MCF 10A (cell line): ENCODE measurements at regions not wholly inside any gene's neighbourhood (a gene's known extent, or its start where the extent isn't known, plus 50 kb on each side); places are given as distances from the start of the nearest gene placed in this dataset.

Experiments used
- BruUV-seq: library from RNA; stranded (reverse); fragments of 400-500 nt; replicated peaks from 2 replicates; lab custom pipeline; 2021; lab: Mats Ljungman, UMichigan
- CTCF ChIA-PET: fragments of 300-600 bp; sonication (Branson Sonifier 250); formaldehyde crosslinking; extraction: SDS; loops from one replicate; lab custom pipeline; 2021; ENCODE audit warnings: antibody characterized with exemption, inconsistent platforms; lab: Yijun Ruan, JAX
- POLR2A ChIA-PET: fragments of 300-600, 350-650 bp; sonication (Branson Sonifier 250); formaldehyde crosslinking; extraction: SDS; loops from one replicate; lab custom pipeline; 2020; ENCODE audit warnings: antibody characterized with exemption, inconsistent platforms; lab: Yijun Ruan, JAX
- DNase-seq: peaks from one replicate; pipeline ENCODE4 v3.0.0-alpha.2; 2018; ENCODE audit not compliant: unreplicated experiment
- H3K27ac Mint-ChIP-seq: one replicate; pipeline ENCODE4 v1.8.0; 2022; ENCODE audit warnings: mild to moderate bottlenecking, low read depth, mixed read lengths; ENCODE audit not compliant: unreplicated experiment
- H3K27me3 Mint-ChIP-seq: one replicate; pipeline ENCODE4 v1.8.0; 2022; ENCODE audit warnings: mixed read lengths; ENCODE audit not compliant: insufficient read depth, unreplicated experiment
- H3K36me3 Mint-ChIP-seq: one replicate; pipeline ENCODE4 v1.8.0; 2022; ENCODE audit warnings: mild to moderate bottlenecking, moderate library complexity, mixed read lengths; ENCODE audit not compliant: insufficient read depth, unreplicated experiment
- H3K4me1 Mint-ChIP-seq: one replicate; pipeline ENCODE4 v1.8.0; 2022; ENCODE audit warnings: mixed read lengths; ENCODE audit not compliant: insufficient read depth, unreplicated experiment
- H3K4me3 Mint-ChIP-seq: one replicate; pipeline ENCODE4 v1.8.0; 2022; ENCODE audit warnings: mild to moderate bottlenecking, moderate library complexity, mixed read lengths; ENCODE audit not compliant: unreplicated experiment
- H3K9me3 Mint-ChIP-seq: one replicate; pipeline ENCODE4 v1.8.0; 2022; ENCODE audit warnings: mixed read lengths; ENCODE audit not compliant: unreplicated experiment
- CTCF ChIP-seq: fragments of 200-600 bp; IDR thresholded peaks from one replicate; pipeline ENCODE4 v1.8.0; 2022; ENCODE audit warnings: antibody characterized with exemption, mild to moderate bottlenecking; ENCODE audit not compliant: unreplicated experiment
- intact Hi-C: fragments of 100-400 bp; cut with micrococcal nuclease; formaldehyde crosslinking; loops from 2 replicates; pipeline ENCODE4 v1.14.1; 2022

DNA sequence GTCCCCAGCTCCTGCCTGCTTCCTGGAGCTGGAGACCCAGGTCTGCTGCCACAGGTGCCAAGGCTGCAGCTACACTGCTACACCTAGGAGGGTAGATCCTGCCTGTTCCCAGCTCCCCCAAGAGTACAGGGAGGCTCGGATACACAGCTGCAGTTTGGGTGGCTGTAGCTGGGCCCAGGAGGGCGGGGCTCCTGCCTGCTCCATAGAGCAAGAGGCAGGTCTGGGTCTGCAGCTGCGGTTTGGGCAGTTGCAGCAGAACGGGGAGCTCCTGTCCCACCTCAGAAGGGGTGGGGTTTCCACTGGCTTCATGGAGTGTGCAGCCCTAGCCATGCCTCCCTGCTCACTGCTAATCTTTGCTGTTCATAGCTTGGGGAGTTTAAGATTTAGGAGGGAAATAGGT is 199.0 kb downstream of the NUFIP1 start:
- peaks cover 5% of the 10 kb centered on the region for H3K4me1 Mint-ChIP-seq
- H3K36me3 Mint-ChIP-seq: no peaks in the 10 kb centered on the region
- DNase-seq: peak; percentile 7
- H3K4me3 Mint-ChIP-seq: no peak overlapping the region
- H3K27ac Mint-ChIP-seq: no peak overlapping the region
- ChIA-PET CTCF (interaction anchor here (0.6 kb wide), 1 partner anchor 153 kb away, joined by 5 read pairs; no protein-coding TSS in a partner anchor), POLR2A (interaction anchor here (1.1 to 1.3 kb wide), 2 partner anchors 12 to 31 kb away, joined by 3 to 4 read pairs; no protein-coding TSS in a partner anchor)
- H3K9me3 Mint-ChIP-seq: no peaks in the 10 kb centered on the region
- no TSS peak for BruUV-seq
- TF ChIP-seq CTCF: no peak
- intact Hi-C loops: no loop called here
- no peaks in the 10 kb centered on the region for H3K27me3 Mint-ChIP-seq

GRCh38 chr13:44787617-44788016 is 201.7 kb downstream of the NUFIP1 start:
- H3K27me3 Mint-ChIP-seq: no peaks in the 10 kb centered on the region
- no peak for TF ChIP-seq CTCF
- no peak overlapping the region for H3K27ac Mint-ChIP-seq
- H3K9me3 Mint-ChIP-seq: no peaks in the 10 kb centered on the region
- intact Hi-C loops: no loop called here
- no peak overlapping the region for H3K4me3 Mint-ChIP-seq
- H3K36me3 Mint-ChIP-seq: no peaks in the 10 kb centered on the region
- peaks cover 5% of the 10 kb centered on the region for H3K4me1 Mint-ChIP-seq
- CTCF ChIA-PET: no interaction called here
- no TSS peak for BruUV-seq
- POLR2A ChIA-PET: no interaction called here
- no peak for DNase-seq

- POLR2A ChIA-PET: interaction anchor here (0.6 kb wide), 1 partner anchor 45 kb away, joined by 3 read pairs; no protein-coding TSS in a partner anchor
- no peaks in the 10 kb centered on the region for H3K36me3 Mint-ChIP-seq
- no peak for TF ChIP-seq CTCF
- H3K27me3 Mint-ChIP-seq: no peaks in the 10 kb centered on the region
- intact Hi-C loops: no loop called here
- no peaks in the 10 kb centered on the region for H3K9me3 Mint-ChIP-seq
- no peak overlapping the region for H3K4me3 Mint-ChIP-seq
- no TSS peak for BruUV-seq
- no peak for DNase-seq
- H3K27ac Mint-ChIP-seq: no peak overlapping the region
- peaks cover 5% of the 10 kb centered on the region for H3K4me1 Mint-ChIP-seq
- CTCF ChIA-PET: no interaction called here
Observed at GRCh38 chr13:44786756-44787155, 202.5 kb downstream of the NUFIP1 start.

GRCh38 chr13:44785401-44785800 is 203.9 kb downstream of the NUFIP1 start:
- POLR2A ChIA-PET: no interaction called here
- H3K4me3 Mint-ChIP-seq: no peak overlapping the region
- peaks cover 5% of the 10 kb centered on the region for H3K4me1 Mint-ChIP-seq
- intact Hi-C loops: no loop called here
- H3K27ac Mint-ChIP-seq: no peak overlapping the region
- no TSS peak for BruUV-seq
- H3K36me3 Mint-ChIP-seq: no peaks in the 10 kb centered on the region
- no peak for TF ChIP-seq CTCF
- H3K9me3 Mint-ChIP-seq: no peaks in the 10 kb centered on the region
- DNase-seq: no peak
- no peaks in the 10 kb centered on the region for H3K27me3 Mint-ChIP-seq
- CTCF ChIA-PET: interaction anchor here (0.6 to 0.7 kb wide), 2 partner anchors 585 to 964 kb away, joined by 3 to 4 read pairs; no protein-coding TSS in a partner anchor
